Tibial artery (tissue), 4 donors: ENCODE measurements at regions not wholly inside any gene's neighbourhood (a gene's known extent, or its start where the extent isn't known, plus 50 kb on each side); places are given as distances from the start of the nearest gene placed in this dataset.

Source experiments
- DNase-seq, 2 donors: peaks; one replicate each; pipeline ENCODE4 v3.0.0-alpha.2; 2019
- H3K27ac ChIP-seq, 2 donors: fragments of 200-600 bp; sonication (generic) in 1 of 2; 1 replicate in 1 of 2; 2 replicates in 1 of 2; pipeline ENCODE4 v1.5.1; 2018 to 2019; ENCODE audit warnings: mild to moderate bottlenecking in 1 of 2
- H3K27me3 ChIP-seq, 2 donors: fragments of 200-600 bp; sonication (generic) in 1 of 2; one replicate each; pipeline versions ENCODE4 v1.5.1 to v1.6.0; 2016 to 2019
- H3K36me3 ChIP-seq, 3 donors: fragments of 200-600 bp; sonication (generic) in 2 of 3; one replicate each; pipeline ENCODE4 v1.5.1; 2016 to 2019; ENCODE audit warnings: mild to moderate bottlenecking in 2 of 3
- H3K4me1 ChIP-seq, 4 donors: fragments of 200-600 bp; sonication (generic) in 2 of 4; 1 replicate in 3 of 4; 2 replicates in 1 of 4; pipeline ENCODE4 v1.5.1; 2016 to 2019
- H3K4me3 ChIP-seq, 2 donors: fragments of 200-600 bp; sonication (generic) in 1 of 2; 1 replicate in 1 of 2; 2 replicates in 1 of 2; pipeline ENCODE4 v1.5.1; 2018 to 2019; ENCODE audit warnings: mild to moderate bottlenecking in 2 of 2
- H3K9me3 ChIP-seq, 3 donors: fragments of 200-600 bp; sonication (generic) in 1 of 3; one replicate each; pipeline ENCODE4 v1.5.1; 2016 to 2019
- CTCF ChIP-seq, 2 experiments: fragments of 200-600 bp in 1 of 2; fragments of 450-650 bp in 1 of 2; IDR thresholded peaks; one replicate each; pipeline ENCODE4 v1.5.1; 2017 to 2019; ENCODE audit warnings: antibody characterized with exemption in 2 of 2, mild to moderate bottlenecking in 1 of 2, moderate library complexity in 1 of 2
- intact Hi-C: fragments of 100-400 bp; cut with DNase I; formaldehyde crosslinking; loops from one replicate; pipeline ENCODE4 v1.15.0; 2023; ENCODE audit warnings: low total_unique reads

- no peaks in the 10 kb centered on the region for H3K36me3 ChIP-seq
- intact Hi-C loops: loop anchor here (5.0 kb wide), 2 partner anchors 52 to 417 kb away; partner anchors contain the start of gene BCOR
- H3K27me3 ChIP-seq: no peaks in the 10 kb centered on the region
- no peak overlapping the region for H3K4me3 ChIP-seq
- H3K27ac ChIP-seq: no peak overlapping the region
- no peak for DNase-seq
- H3K9me3 ChIP-seq: no peaks in the 10 kb centered on the region
- peaks cover 0 to 51% (median 24%) of the 10 kb centered on the region in 4 donors for H3K4me1 ChIP-seq
- no peak for TF ChIP-seq CTCF (IDR thresholded peaks at IDR 0.05)
These were observed 51.8 kb upstream of the BCOR start for GRCh38 chrX:40149286-40150175.

GRCh38 chrX:40148385-40149285 lies 50.9 kb upstream of the BCOR start:
- no peaks in the 10 kb centered on the region for H3K9me3 ChIP-seq
- H3K36me3 ChIP-seq: no peaks in the 10 kb centered on the region
- peaks cover 0 to 42% (median 22%) of the 10 kb centered on the region in 4 donors for H3K4me1 ChIP-seq
- H3K27ac ChIP-seq: no peak overlapping the region
- H3K4me3 ChIP-seq: no peak overlapping the region
- intact Hi-C loops: no loop called here
- no peaks in the 10 kb centered on the region for H3K27me3 ChIP-seq
- no peak for TF ChIP-seq CTCF (IDR thresholded peaks at IDR 0.05)
- DNase-seq: no peak

GRCh38 chrX:40147971-40148370 lies 50.2 kb upstream of the BCOR start:
- no peak for DNase-seq
- no peaks in the 10 kb centered on the region for H3K27me3 ChIP-seq

More at GRCh38 chrX:40147971-40148370, 50.2 kb upstream of the BCOR start:
- no peak overlapping the region for H3K4me3 ChIP-seq
- no peak for TF ChIP-seq CTCF (IDR thresholded peaks at IDR 0.05)
- no peak overlapping the region for H3K27ac ChIP-seq
- intact Hi-C loops: no loop called here
- no peaks in the 10 kb centered on the region for H3K36me3 ChIP-seq
- H3K9me3 ChIP-seq: no peaks in the 10 kb centered on the region
- peaks cover 0 to 35% (median 17%) of the 10 kb centered on the region in 4 donors for H3K4me1 ChIP-seq
